OCI-LY3 (cell line): ENCODE measurements at regions not wholly inside any gene's neighbourhood (a gene's known extent, or its start where the extent isn't known, plus 50 kb on each side); places are given as distances from the start of the nearest gene placed in this dataset.

Experiments
- H2AFZ ChIP-seq: fragments of 200-600, 300-600 bp; shearing (Covaris generic); 2 replicates; pipeline ENCODE4 v1.6.0; 2014; ENCODE audit warnings: antibody characterized with exemption, low read depth, low read length
- H3K27ac ChIP-seq: fragments of 200-600, 300-600 bp; sonication (generic); 2 replicates; pipeline ENCODE4 v1.5.1; 2014; ENCODE audit warnings: mild to moderate bottlenecking, low read length, moderate library complexity, mixed read lengths
- H3K27me3 ChIP-seq: fragments of 200-600, 300-600 bp; sonication (generic); 2 replicates; pipeline ENCODE4 v1.6.1; 2014; ENCODE audit warnings: low read depth, low read length, mixed read lengths
- H3K36me3 ChIP-seq: fragments of 200-600, 300-600 bp; sonication (generic); replicated peaks from 2 replicates; pipeline ENCODE3; 2014; ENCODE audit warnings: low read depth, low read length, mixed read lengths
- H3K4me1 ChIP-seq: fragments of 300-600, 200-600 bp; sonication (generic); 2 replicates; pipeline ENCODE4 v1.6.1; 2014; ENCODE audit warnings: low read length, mixed read lengths
- H3K4me2 ChIP-seq: fragments of 200-600, 300-600 bp; sonication (generic); 2 replicates; pipeline ENCODE4 v1.6.1; 2014; ENCODE audit warnings: low read length, mixed read lengths
- H3K4me3 ChIP-seq: fragments of 300-600, 200-600 bp; sonication (generic); 2 replicates; pipeline ENCODE4 v1.5.1; 2014; ENCODE audit warnings: antibody characterized with exemption, mild to moderate bottlenecking, low read length, moderate library complexity
- H3K79me2 ChIP-seq: fragments of 300-600, 200-600 bp; shearing (Covaris generic); 2 replicates; pipeline ENCODE4 v1.6.1; 2014; ENCODE audit warnings: mild to moderate bottlenecking, low read length, mixed read lengths
- H3K9ac ChIP-seq: fragments of 300-600, 200-600 bp; shearing (Covaris generic); 2 replicates; pipeline ENCODE4 v1.6.0; 2014; ENCODE audit warnings: mild to moderate bottlenecking, low read length, moderate library complexity
- H3K9me3 ChIP-seq: fragments of 200-600, 300-600 bp; shearing (Covaris generic); 2 replicates; pipeline ENCODE4 v1.6.1; 2014; ENCODE audit warnings: low read length, mixed read lengths; ENCODE audit not compliant: insufficient read depth
- H4K20me1 ChIP-seq: fragments of 200-600, 300-600 bp; sonication (generic); 2 replicates; pipeline ENCODE4 v1.6.1; 2016; ENCODE audit warnings: low read length, mixed read lengths; ENCODE audit not compliant: insufficient read depth
- CTCF ChIP-seq: fragments of 200-600, 300-600 bp; sonication (generic); IDR thresholded peaks from 2 replicates; pipeline ENCODE4 v1.5.1; 2014; ENCODE audit warnings: antibody characterized with exemption, low read length, low read depth
- EZH2phosphoT487 ChIP-seq: fragments of 200-600 bp; shearing (Covaris generic); IDR thresholded peaks from 2 replicates; pipeline ENCODE4 v1.6.1; 2018; ENCODE audit warnings: antibody characterized with exemption, mixed run types, low read depth

- H3K4me2 ChIP-seq = peak overlapping the region; percentile 15; the same call in 1 of the 2 replicates
- no peak overlapping the region for H3K9ac ChIP-seq
- no peaks in the 10 kb centered on the region for H4K20me1 ChIP-seq
These were observed 269.4 kb upstream of the FN1 start for GRCh38 chr2:215705281-215705680.

GRCh38 chr2:215702116-215702902, 266.4 kb upstream of the FN1 start:
- H3K79me2 ChIP-seq = no peaks in the 10 kb centered on the region
- no peak overlapping the region for H3K4me3 ChIP-seq
- no peak overlapping the region for H3K4me2 ChIP-seq
- H2AFZ ChIP-seq = no peak overlapping the region
- no peaks in the 10 kb centered on the region for H3K36me3 ChIP-seq
- TF ChIP-seq CTCF (no peak), EZH2phosphoT487 (no peak)
- no peak overlapping the region for H3K9ac ChIP-seq
- H3K9me3 ChIP-seq = no peaks in the 10 kb centered on the region
- H3K27me3 ChIP-seq = no peaks in the 10 kb centered on the region
- H3K4me1 ChIP-seq = peaks cover 17% of the 10 kb centered on the region
- H4K20me1 ChIP-seq = no peaks in the 10 kb centered on the region
- H3K27ac ChIP-seq = no peak overlapping the region

More at GRCh38 chr2:215705281-215705680, 269.4 kb upstream of the FN1 start:
- Histone ChIP-seq H3K36me3 (no peaks in the 10 kb centered on the region), H3K79me2 (no peaks in the 10 kb centered on the region), H3K4me1 (peaks cover 10% of the 10 kb centered on the region), H3K9me3 (no peaks in the 10 kb centered on the region), H3K4me3 (no peak overlapping the region), H2AFZ (no peak overlapping the region), H3K27ac (no peak overlapping the region), H3K27me3 (no peaks in the 10 kb centered on the region)
- TF ChIP-seq EZH2phosphoT487 (no peak), CTCF (no peak)

GRCh38 chr2:215699700-215700538, 264.1 kb upstream of the FN1 start:
- H3K36me3 ChIP-seq = no peaks in the 10 kb centered on the region
- no peaks in the 10 kb centered on the region for H3K79me2 ChIP-seq
- no peaks in the 10 kb centered on the region for H3K27me3 ChIP-seq
- H3K4me3 ChIP-seq = no peak overlapping the region
- H3K4me2 ChIP-seq = no peak overlapping the region
- TF ChIP-seq EZH2phosphoT487 = no peak
- peaks cover 9% of the 10 kb centered on the region for H3K4me1 ChIP-seq
- H3K9me3 ChIP-seq = no peaks in the 10 kb centered on the region
- H3K9ac ChIP-seq = no peak overlapping the region
- no peak overlapping the region for H3K27ac ChIP-seq
- no peak overlapping the region for H2AFZ ChIP-seq
- H4K20me1 ChIP-seq = no peaks in the 10 kb centered on the region

GRCh38 chr2:215699018-215699417, 263.1 kb upstream of the FN1 start:
- no peak overlapping the region for H3K4me2 ChIP-seq
- H2AFZ ChIP-seq = no peak overlapping the region
- H3K79me2 ChIP-seq = no peaks in the 10 kb centered on the region
- TF ChIP-seq CTCF (no peak), EZH2phosphoT487 (no peak)
- no peaks in the 10 kb centered on the region for H3K9me3 ChIP-seq
- no peaks in the 10 kb centered on the region for H3K27me3 ChIP-seq
- no peaks in the 10 kb centered on the region for H3K36me3 ChIP-seq
- H3K27ac ChIP-seq = no peak overlapping the region
- no peak overlapping the region for H3K4me3 ChIP-seq
- no peak overlapping the region for H3K9ac ChIP-seq
- H4K20me1 ChIP-seq = no peaks in the 10 kb centered on the region
- H3K4me1 ChIP-seq = peaks cover 7% of the 10 kb centered on the region
